PC-9 (cell line): ENCODE measurements at regions not wholly inside any gene's neighbourhood (a gene's known extent, or its start where the extent isn't known, plus 50 kb on each side); places are given as distances from the start of the nearest gene placed in this dataset.

ENCODE experiments used
- EZH2 ChIP-seq: fragments of 200-600 bp; sonication (generic); IDR thresholded peaks from 2 replicates; pipeline ENCODE4 v1.8.0; 2017; ENCODE audit warnings: antibody characterized with exemption, low read depth
- TF ChIP-seq, protein P1 (sequence below): fragments of 200-600 bp; sonication (generic); conservative IDR thresholded peaks from 2 replicates; pipeline ENCODE4 v1.6.1; 2017; ENCODE audit warnings: mixed run types, antibody characterized with exemption, mild to moderate bottlenecking, moderate library complexity

- TF ChIP-seq, protein P1, sequence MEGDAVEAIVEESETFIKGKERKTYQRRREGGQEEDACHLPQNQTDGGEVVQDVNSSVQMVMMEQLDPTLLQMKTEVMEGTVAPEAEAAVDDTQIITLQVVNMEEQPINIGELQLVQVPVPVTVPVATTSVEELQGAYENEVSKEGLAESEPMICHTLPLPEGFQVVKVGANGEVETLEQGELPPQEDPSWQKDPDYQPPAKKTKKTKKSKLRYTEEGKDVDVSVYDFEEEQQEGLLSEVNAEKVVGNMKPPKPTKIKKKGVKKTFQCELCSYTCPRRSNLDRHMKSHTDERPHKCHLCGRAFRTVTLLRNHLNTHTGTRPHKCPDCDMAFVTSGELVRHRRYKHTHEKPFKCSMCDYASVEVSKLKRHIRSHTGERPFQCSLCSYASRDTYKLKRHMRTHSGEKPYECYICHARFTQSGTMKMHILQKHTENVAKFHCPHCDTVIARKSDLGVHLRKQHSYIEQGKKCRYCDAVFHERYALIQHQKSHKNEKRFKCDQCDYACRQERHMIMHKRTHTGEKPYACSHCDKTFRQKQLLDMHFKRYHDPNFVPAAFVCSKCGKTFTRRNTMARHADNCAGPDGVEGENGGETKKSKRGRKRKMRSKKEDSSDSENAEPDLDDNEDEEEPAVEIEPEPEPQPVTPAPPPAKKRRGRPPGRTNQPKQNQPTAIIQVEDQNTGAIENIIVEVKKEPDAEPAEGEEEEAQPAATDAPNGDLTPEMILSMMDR = no peak
- TF ChIP-seq EZH2 = no peak
These were observed 547.8 kb downstream of the TENT5A start for GRCh38 chr6:81204731-81205130.
